NCI-H526 treated with DMSO at 0.1 percent for 48 hours (cell line): ENCODE measurements at regions not wholly inside any gene's neighbourhood (a gene's known extent, or its start where the extent isn't known, plus 50 kb on each side); places are given as distances from the start of the nearest gene placed in this dataset.

Experiments
- DNase-seq: peaks from one replicate; lab custom pipeline; 2025; lab: John Stamatoyannopoulos, UW

DNA sequence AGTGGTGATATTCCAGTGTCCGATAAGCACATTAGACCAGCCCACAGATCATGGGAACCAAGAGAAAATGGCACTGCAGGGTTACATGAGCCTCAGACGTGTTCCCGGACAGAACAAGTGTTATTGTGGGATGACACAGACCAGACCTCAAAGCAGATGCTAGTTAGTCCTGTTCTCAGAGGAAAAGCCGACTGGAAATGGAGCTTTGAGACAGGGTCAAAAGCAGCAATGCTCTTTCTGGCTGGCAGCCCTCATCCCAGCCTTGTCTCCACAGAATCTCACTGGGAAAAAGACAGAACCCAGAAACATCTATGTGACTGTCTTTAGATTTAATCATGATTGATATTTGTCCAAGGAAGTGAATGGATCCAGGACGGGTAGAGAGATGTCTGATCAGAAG, 506.8 kb downstream of the INSC start:
- no peak for DNase-seq

- no peak for DNase-seq
These were observed 507.6 kb downstream of the INSC start for GRCh38 chr11:15622231-15622890.

GRCh38 chr11:15624701-15625100, 510.0 kb downstream of the INSC start:
- DNase-seq, result no peak

GRCh38 chr11:15625691-15626090, 511.0 kb downstream of the INSC start:
- no peak for DNase-seq

GRCh38 chr11:15627560-15627959, 512.8 kb downstream of the INSC start:
- DNase-seq, result no peak

GRCh38 chr11:15629690-15630321, 515.1 kb downstream of the INSC start:
- no peak for DNase-seq

- DNase-seq, result no peak
These were observed 516.2 kb downstream of the INSC start for GRCh38 chr11:15630896-15631295.

- no peak for DNase-seq
These were observed 520.8 kb downstream of the INSC start for GRCh38 chr11:15635521-15635920.

GRCh38 chr11:15636521-15637089, 521.9 kb downstream of the INSC start:
- no peak for DNase-seq

DNA sequence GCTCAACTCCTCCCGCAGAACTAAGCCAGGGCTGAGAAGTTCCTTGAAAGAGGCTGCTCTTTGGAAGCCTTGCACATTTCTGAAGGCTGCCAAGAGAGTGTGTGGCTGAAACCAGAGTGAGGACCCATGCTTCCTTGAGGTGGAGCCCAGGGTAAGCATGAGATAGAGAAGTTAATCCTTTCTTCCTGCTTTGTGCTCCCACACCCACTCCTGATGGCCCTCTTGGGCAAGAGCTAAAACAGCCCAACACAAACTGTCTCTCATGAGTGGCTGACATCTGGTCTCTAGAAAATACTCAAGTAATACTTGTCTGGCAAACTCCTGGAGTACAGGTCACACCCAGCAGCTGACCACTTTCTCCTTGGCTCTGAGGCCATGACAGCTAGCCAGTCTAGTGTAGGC, 523.7 kb downstream of the INSC start:
- no peak for DNase-seq

GRCh38 chr11:15640318-15640717, 525.6 kb downstream of the INSC start:
- DNase-seq, result no peak

- peak; percentile 51 for DNase-seq
These were observed 526.7 kb downstream of the INSC start for GRCh38 chr11:15641271-15642045.

DNA sequence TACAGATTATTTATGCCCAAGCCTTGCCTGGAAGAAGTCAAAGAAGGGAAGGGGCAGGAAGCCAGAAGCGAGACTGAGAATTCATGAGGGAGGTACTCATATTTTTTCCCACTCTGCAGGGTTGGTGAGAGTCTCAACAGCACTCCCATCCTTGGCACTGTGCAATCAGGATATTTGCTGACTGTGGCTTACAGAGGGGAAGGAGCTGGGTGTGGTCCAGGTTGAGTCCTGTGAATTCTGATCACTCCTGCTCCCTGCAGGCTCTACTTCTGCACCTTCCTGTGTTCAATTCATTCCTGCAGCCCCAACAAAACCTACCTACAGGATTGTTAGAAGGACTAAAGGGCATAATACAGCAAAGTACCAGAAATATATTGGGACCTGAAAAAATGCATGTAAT, 530.5 kb downstream of the INSC start:
- no peak for DNase-seq

GRCh38 chr11:15649371-15650104, 534.8 kb downstream of the INSC start:
- DNase-seq, result no peak

GRCh38 chr11:15650105-15650938, 535.6 kb downstream of the INSC start:
- peak; percentile 84 for DNase-seq

DNA sequence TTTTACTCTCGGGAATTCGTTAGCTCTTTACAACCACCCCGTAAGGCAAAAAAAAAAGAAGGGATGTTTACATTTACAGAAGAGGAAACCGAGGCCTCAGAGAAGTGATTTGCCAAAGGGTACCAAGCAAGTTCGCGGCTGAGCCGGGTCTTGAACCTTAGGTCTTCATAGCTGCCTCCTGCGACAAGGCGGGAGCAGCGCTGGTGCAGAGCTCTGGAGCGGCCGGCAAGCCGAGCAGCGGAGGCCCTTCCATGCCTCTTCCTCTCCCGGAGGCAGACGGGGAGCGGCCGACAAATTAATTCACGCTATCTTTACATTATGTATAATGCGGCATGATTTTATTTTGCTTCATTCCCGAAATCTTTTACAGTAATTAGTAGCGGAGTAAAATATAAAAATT, 536.3 kb downstream of the INSC start:
- DNase-seq, result no peak

DNA sequence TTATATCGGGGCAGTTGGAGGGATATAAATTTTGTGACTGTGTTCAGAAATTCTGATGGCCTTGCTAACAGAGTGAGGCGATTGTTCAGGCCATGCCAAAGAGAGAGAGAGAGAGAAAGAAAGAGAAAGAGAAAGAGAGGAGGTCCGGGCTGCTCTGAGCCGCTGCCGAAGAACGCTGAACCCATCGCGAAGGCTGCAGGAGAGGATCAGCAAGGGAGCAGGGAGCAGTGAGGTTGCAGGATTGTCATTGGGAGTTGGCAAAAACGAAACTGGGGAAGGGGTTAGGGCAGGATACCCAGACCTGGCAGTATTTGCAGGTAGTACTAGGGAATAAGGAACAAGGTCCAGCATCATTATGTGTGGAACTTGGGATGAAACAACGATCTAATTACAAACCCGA, 537.1 kb downstream of the INSC start:
- no peak for DNase-seq

GRCh38 chr11:15653191-15653710, 538.5 kb downstream of the INSC start:
- no peak for DNase-seq

DNA sequence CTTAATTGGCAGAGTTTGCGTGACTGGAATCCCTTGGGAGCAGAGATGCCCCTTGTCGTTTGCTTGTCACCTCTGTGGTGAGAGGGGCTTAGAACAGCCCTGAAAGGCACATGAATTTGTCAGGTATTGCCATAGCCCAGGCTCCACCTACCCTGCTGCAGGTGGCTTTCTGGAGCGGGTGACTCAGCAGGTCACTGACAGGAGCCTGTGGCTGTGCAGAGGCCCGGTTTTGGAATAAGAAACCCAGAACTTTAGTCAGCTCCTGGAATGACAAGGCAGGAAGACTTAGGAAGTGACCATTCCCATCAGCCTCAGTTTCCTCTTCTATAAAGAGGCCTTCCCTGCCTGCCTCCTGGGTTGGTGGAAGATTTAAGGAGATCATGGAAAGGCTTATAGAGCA, 539.7 kb downstream of the INSC start:
- DNase-seq, result no peak

- DNase-seq, result no peak
These were observed 540.8 kb downstream of the INSC start for GRCh38 chr11:15655552-15655951.

- DNase-seq, result no peak
These were observed 542.5 kb downstream of the INSC start for GRCh38 chr11:15657264-15657663.
